GM20000 (cell line): ENCODE measurements at regions not wholly inside any gene's neighbourhood (a gene's known extent, or its start where the extent isn't known, plus 50 kb on each side); places are given as distances from the start of the nearest gene placed in this dataset.

Source experiments
- DNase-seq: peaks from one replicate; pipeline ENCODE4 v3.0.0; 2012; ENCODE audit warnings: low spot score
- CTCF ChIP-seq: IDR thresholded peaks from 2 replicates; pipeline ENCODE4 v1.5.1; 2012; ENCODE audit warnings: mild to moderate bottlenecking, control low read depth; ENCODE audit errors: extremely low read depth, missing control alignments

- no peak for TF ChIP-seq CTCF
Measured at GRCh38 chr5:13460587-13460986, 483.9 kb downstream of the DNAH5 start.

GRCh38 chr5:13454050-13454449 is 490.4 kb downstream of the DNAH5 start:
- no peak for DNase-seq
- TF ChIP-seq CTCF: no peak

More at GRCh38 chr5:13460587-13460986, 483.9 kb downstream of the DNAH5 start:
- DNase-seq: no peak

GRCh38 chr5:13448843-13449242 is 495.6 kb downstream of the DNAH5 start:
- no peak for DNase-seq
- no peak for TF ChIP-seq CTCF

- DNase-seq: no peak
- TF ChIP-seq CTCF: no peak
Measured at GRCh38 chr5:13439430-13439829, 505.1 kb downstream of the DNAH5 start.

GRCh38 chr5:13427827-13428557 is 516.5 kb downstream of the DNAH5 start:
- DNase-seq: no peak

GRCh38 chr5:13412040-13412595 is 532.4 kb downstream of the DNAH5 start:
- no peak for TF ChIP-seq CTCF
- no peak for DNase-seq

More at GRCh38 chr5:13427827-13428557, 516.5 kb downstream of the DNAH5 start:
- TF ChIP-seq CTCF: no peak

GRCh38 chr5:13408616-13409015 is 535.9 kb downstream of the DNAH5 start:
- no peak for TF ChIP-seq CTCF
- DNase-seq: no peak
